ENCODE measurements at regions not wholly inside any gene's neighbourhood (a gene's known extent, or its start where the extent isn't known, plus 50 kb on each side); places are given as distances from the start of the nearest gene placed in this dataset.

GRCh38 chr14:32011225-32011624 lies 65.9 kb upstream of the ARHGAP5 start:
- TF ChIP-seq CTCF (IDR thresholded peaks at IDR 0.05; ENCODE audit: borderline replicate concordance, insufficient read depth, low read depth, low read length): no peak
- no peak overlapping the region for H3K4me3 ChIP-seq (ENCODE audit: low read depth, low read length)

- H3K4me3 ChIP-seq (ENCODE audit: low read depth, low read length): no peak overlapping the region
- TF ChIP-seq CTCF (IDR thresholded peaks at IDR 0.05; ENCODE audit: borderline replicate concordance, insufficient read depth, low read depth, low read length): no peak
These were observed 65.0 kb upstream of the ARHGAP5 start for GRCh38 chr14:32012062-32012461.

- no peak overlapping the region for H3K4me3 ChIP-seq (ENCODE audit: low read depth, low read length)
- TF ChIP-seq CTCF (IDR thresholded peaks at IDR 0.05; ENCODE audit: borderline replicate concordance, insufficient read depth, low read depth, low read length): no peak
These were observed 64.5 kb upstream of the ARHGAP5 start for GRCh38 chr14:32012571-32012970.

GRCh38 chr14:32013083-32013482 lies 64.0 kb upstream of the ARHGAP5 start:
- TF ChIP-seq CTCF (IDR thresholded peaks at IDR 0.05; ENCODE audit: borderline replicate concordance, insufficient read depth, low read depth, low read length): no peak
- no peak overlapping the region for H3K4me3 ChIP-seq (ENCODE audit: low read depth, low read length)

GRCh38 chr14:32014057-32014456 lies 63.0 kb upstream of the ARHGAP5 start:
- H3K4me3 ChIP-seq (ENCODE audit: low read depth, low read length): no peak overlapping the region
- TF ChIP-seq CTCF (IDR thresholded peaks at IDR 0.05; ENCODE audit: borderline replicate concordance, insufficient read depth, low read depth, low read length): no peak

- no peak for TF ChIP-seq CTCF (IDR thresholded peaks at IDR 0.05; ENCODE audit: borderline replicate concordance, insufficient read depth, low read depth, low read length)
- no peak overlapping the region for H3K4me3 ChIP-seq (ENCODE audit: low read depth, low read length)
These were observed 62.6 kb upstream of the ARHGAP5 start for GRCh38 chr14:32014498-32014897.

GRCh38 chr14:32015166-32015565 lies 61.9 kb upstream of the ARHGAP5 start:
- no peak for TF ChIP-seq CTCF (IDR thresholded peaks at IDR 0.05; ENCODE audit: borderline replicate concordance, insufficient read depth, low read depth, low read length)
- no peak overlapping the region for H3K4me3 ChIP-seq (ENCODE audit: low read depth, low read length)

Measured in GM12875 (cell line).